OCI-LY1 (cell line): ENCODE measurements at regions not wholly inside any gene's neighbourhood (a gene's known extent, or its start where the extent isn't known, plus 50 kb on each side); places are given as distances from the start of the nearest gene placed in this dataset.

Source experiments
- CTCF ChIP-seq: fragments of 200-600 bp; sonication (generic), shearing (Covaris generic); IDR thresholded peaks from 2 replicates; pipeline ENCODE4 v1.5.1; 2017; ENCODE audit warnings: mild to moderate bottlenecking, antibody characterized with exemption, low read length, moderate library complexity, mixed read lengths
- EZH2 ChIP-seq: fragments of 200-600 bp; sonication (generic), shearing (Covaris generic); IDR thresholded peaks from 2 replicates; pipeline ENCODE4 v1.8.0; 2017; ENCODE audit warnings: borderline replicate concordance, mixed run types, mild to moderate bottlenecking, antibody characterized with exemption, low read length, moderate library complexity, mixed read lengths

GRCh38 chr2:128564551-128564950, 245.9 kb upstream of the HS6ST1 start:
- TF ChIP-seq EZH2 (no peak), CTCF (no peak)
